DND-41 (cell line): ENCODE measurements at regions not wholly inside any gene's neighbourhood (a gene's known extent, or its start where the extent isn't known, plus 50 kb on each side); places are given as distances from the start of the nearest gene placed in this dataset.

Source experiments
- CTCF ChIP-seq: IDR thresholded peaks from 2 replicates; pipeline ENCODE4 v1.5.1; 2012; ENCODE audit warnings: borderline replicate concordance, low read length, moderate library complexity, mild to moderate bottlenecking; ENCODE audit not compliant: poor library complexity, severe bottlenecking; ENCODE audit errors: extremely low read depth
- EZH2 ChIP-seq: IDR thresholded peaks from 3 replicates; pipeline ENCODE4 v1.6.1; 2012; ENCODE audit warnings: borderline replicate concordance, low read depth, mild to moderate bottlenecking, moderate library complexity, low read length, inconsistent platforms; ENCODE audit not compliant: severe bottlenecking

- TF ChIP-seq CTCF (no peak), EZH2 (no peak)
Measured at GRCh38 chr4:19698961-19699360, 552.7 kb upstream of the SLIT2 start.
